SW480 (cell line): ENCODE measurements at regions not wholly inside any gene's neighbourhood (a gene's known extent, or its start where the extent isn't known, plus 50 kb on each side); places are given as distances from the start of the nearest gene placed in this dataset.

ENCODE experiments used
- DNase-seq: peaks from one replicate; pipeline ENCODE4 v3.0.0-alpha.2; 2016; ENCODE audit warnings: low spot score

DNA sequence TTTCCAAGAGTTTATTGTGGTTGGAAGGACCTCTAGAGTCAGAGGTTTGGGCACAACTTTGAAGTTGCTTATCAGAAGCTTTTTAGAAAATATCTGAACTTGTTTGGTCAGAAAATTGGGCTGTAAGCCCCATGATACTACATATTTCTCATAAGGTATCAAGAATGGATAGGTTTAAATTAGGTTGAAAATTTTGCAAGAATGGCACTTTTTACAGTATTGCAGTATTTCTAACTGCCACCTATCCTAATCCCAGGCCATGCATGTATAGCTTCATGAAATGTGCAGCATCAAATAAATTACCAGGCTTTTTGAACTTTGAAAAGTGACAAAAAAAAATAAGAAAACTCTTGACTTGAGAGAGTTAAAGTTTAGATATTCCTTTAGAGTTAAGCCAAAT lies 367.2 kb downstream of the FIGN start:
- no peak for DNase-seq

DNA sequence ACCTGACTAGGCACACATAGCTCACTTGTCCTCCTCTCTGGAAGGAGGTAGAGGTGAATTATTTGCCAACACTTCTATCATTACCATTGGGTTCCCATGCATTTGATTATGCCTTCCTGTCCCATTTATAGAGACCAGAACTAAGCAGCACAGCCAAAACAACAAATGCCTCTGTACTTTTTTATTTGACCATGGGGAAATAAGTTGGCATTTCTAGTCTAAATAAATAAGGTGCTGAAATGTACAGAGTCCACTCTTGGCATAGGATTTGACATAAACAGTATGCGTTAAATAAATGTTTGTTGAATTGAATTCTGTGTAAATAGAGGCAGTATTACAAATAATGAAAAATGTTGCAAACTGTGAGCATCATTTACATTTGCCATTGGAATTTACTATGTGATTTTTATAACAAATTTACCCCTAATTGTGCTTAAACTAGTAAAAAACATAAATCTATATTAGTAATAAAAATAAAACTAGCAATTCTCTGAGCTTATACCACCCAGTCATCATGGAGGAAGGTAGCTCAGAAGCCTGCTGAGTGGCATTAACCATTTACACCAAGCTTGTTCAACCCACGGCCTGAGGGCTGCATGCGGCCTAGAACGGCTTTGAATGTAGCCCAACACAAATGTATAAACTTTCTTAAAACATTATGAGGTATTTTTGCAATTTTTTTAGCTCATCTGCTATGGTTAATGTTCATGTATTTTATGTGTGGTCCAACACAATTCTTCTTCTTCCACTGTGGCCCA lies 367.8 kb downstream of the FIGN start:
- DNase-seq = no peak

DNA sequence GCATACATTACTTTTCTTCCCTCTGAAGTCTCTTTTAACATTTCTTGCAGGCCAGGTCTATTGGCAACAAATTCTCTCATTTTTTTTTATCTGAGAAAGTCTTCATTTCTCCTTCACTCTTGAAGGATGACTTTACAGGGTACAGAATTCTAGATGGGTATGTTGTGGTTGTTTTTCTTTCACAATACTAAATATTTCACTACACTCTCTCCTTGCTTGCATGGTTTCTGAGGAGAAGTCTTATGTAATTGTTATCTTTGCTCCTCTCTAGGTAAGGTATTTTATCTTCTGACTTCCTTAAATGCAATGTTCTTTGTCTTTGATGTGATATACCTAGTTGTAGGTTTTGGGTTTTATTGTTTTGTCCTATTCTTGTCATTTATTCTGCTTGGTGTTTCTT lies 371.1 kb downstream of the FIGN start:
- no peak for DNase-seq

DNA sequence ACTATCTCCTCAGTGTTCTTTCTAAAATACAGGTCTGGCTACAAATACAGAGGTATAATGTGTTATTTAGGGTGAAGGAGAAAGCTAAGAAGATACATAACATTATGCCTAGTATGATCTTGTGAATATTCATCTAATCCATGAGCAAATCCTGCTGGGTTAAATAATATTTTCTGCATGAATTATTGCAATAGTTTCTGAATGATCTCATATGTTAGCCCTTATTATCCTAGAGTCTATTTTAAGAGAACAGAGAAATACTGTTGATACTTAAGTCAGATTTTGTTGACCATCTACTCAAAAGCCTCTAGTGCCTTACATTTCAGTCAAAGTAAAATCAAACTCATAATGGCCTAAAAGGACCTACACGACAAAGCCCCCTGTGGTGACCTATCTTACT lies 382.3 kb downstream of the FIGN start:
- no peak for DNase-seq

GRCh38 chr2:163351966-163352365 lies 383.8 kb downstream of the FIGN start:
- no peak for DNase-seq

DNA sequence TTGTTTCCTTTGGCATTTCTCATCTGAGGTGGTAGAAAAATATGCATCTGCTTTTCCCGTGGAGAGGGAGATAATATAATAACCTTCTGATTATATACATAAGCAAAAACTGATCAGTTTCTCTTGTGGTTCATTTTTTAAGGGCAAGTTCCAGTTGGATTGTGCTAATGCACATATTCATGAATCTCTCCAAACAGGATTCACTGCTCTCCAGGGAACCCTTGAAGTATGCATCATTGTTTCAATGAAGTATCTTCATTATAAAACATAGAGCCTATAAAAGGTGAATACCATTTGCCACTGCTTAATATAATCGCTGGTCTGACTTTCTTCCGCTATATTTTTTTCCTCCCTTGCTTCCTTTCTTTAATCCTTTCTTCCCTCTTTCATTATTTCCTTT lies 384.7 kb downstream of the FIGN start:
- no peak for DNase-seq

- peak; percentile 41 for DNase-seq
Measured at GRCh38 chr2:163348857-163349380, 386.9 kb downstream of the FIGN start.

GRCh38 chr2:163347982-163348856 lies 387.6 kb downstream of the FIGN start:
- no peak for DNase-seq

DNA sequence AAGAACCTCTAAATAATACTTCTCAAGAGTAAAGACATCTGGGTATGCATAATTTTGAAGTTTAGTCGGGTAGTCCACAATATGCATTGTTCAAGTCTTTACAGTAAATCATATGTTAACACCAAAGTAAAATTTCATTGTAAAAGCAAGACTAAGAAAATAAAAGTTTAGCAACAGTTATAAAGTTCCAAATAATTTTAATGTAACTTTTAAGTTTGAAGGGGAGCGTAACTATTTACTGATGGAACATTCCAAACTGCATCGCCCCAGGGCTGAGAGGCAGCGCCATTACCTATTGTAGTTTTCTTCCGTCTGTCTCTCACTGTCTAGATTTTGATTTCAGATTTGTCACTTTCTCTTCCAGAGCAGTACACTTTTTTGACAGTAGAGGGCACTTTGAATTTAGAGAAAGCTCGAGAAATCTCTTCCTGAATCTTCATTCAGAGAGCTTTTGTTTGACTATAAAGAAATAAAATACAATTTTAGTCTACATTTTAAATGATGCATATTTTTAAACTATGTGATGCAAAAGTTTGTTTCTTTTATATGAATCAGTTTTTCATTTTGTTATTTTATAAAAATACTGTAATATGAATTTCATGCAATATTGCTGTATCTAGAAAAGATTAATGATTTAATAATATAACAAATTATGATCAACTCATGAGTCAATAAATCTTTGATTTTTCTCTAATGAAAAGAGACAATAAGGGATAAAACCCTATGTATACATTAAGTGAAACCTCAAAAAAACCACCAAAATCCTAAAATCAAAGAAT lies 389.8 kb downstream of the FIGN start:
- DNase-seq = peak; percentile 55

- no peak for DNase-seq
Measured at GRCh38 chr2:163343316-163343715, 392.5 kb downstream of the FIGN start.

DNA sequence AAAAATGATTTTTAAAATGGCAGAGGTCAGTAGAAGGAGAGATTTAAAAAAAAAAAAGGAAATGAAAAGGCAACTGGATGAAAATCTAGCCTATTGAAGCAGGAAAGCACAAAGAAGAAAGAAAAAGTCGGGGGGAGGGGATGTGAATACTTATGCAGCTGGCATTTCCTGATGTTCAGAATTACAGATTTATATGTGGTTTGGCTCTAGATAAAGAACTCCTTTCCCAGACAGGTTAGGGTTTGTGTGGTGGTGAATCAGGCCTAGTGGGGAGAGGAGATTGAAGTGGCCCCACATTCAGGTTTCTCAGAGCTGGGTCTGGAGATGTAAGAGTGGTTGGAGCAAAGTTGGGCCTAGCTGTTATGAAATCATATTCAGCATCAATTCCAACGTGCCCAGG lies 394.4 kb downstream of the FIGN start:
- no peak for DNase-seq

GRCh38 chr2:163338270-163338669 lies 397.5 kb downstream of the FIGN start:
- no peak for DNase-seq

DNA sequence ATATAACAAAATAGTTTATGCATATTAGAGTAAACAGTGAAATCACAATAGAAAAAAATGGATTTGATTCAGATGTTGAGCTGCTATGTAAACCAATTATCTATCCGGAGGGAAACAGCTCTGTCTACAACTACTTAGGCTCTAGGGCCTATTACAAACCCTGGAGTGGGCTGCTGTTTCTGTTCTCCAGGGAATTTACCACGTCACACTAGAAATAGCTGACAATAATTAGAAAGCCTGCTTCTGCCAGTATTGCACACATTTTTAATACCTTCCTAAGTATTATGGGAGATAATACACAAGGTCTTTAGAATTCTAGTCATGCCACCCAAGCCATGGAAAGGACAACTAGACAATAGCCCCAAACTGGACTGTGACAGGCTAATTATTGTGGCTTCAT lies 411.1 kb downstream of the FIGN start:
- DNase-seq = no peak

GRCh38 chr2:163319006-163319405 lies 416.8 kb downstream of the FIGN start:
- DNase-seq = no peak

DNA sequence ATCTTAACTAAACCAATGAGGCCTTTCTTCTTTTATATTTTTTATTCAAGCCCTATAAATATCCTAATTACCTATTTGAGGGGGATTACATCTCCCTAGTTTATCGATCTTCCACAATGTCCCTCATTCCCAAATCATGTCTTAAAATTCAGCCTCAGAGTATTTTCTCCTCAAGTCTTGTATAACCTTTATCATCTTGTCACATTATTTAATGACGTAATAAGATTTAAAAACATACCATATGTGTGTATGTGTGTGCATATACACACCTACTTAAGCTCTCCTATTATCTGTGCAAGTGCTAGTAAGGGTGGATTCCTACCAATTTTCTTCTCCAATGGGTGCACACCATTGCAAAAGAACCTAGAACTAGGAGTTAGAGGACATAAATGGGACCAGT lies 421.1 kb downstream of the FIGN start:
- no peak for DNase-seq

- DNase-seq = no peak
Measured at GRCh38 chr2:163312713-163313112, 423.1 kb downstream of the FIGN start.

GRCh38 chr2:163306647-163307046 lies 429.2 kb downstream of the FIGN start:
- no peak for DNase-seq

GRCh38 chr2:163302141-163302540 lies 433.7 kb downstream of the FIGN start:
- no peak for DNase-seq

DNA sequence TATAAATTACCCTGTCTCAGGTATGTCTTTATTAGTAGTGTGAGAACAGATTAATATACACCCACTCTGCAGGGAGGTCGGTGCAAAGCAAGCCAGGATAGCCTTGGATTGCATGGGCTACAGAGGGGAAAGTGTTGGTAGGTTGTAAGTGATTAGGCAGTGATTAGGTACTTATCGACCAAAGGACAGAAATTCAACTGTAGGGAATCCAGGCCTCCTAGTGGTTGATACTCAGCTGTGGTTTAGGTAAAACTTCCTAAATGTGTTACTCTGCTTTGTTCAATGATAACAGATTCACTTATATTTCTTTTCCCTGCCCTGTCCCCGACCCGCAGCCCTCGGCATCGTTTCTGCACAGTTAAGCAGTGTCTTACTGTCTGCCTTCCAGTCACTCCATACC lies 444.0 kb downstream of the FIGN start:
- DNase-seq = no peak

DNA sequence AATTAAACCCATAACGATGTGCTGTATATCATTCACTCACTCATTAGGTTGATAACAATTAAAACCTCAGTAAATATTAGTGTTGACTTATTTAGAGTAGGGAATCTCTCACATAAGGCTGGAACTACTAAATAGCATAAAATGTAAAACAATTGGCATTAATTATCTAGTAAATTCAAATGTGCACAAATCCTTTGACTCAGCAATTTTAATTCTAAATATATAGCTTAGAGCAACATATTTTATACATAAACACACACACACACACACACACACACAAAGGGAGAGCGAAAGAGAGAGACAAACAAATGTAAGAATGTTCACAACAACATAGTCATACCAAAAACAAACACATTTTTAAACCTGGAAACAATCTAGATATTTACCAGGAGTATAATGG lies 443.1 kb upstream of the KCNH7 start:
- DNase-seq = no peak

- no peak for DNase-seq
Measured at GRCh38 chr2:163269374-163270021, 430.9 kb upstream of the KCNH7 start.

DNA sequence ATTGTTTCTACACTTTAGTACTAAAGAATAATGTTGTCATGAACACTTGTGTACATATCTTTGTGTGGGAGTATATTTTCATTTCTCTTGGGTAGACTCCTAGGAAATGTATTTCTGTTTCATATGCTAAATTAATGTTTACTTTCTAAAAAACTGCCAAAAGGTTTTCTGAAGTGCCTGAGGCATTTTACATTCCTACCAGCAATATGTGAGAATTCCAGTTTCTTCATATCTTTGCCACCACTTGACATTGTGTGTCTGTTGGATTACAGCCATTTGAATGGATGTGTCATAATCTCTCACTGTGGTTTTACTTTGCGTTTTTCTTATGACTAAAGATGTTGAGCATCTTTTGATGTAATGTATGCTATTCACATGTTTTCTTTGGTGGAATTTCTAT lies 428.2 kb upstream of the KCNH7 start:
- DNase-seq = no peak
